ENCODE measurements at regions not wholly inside any gene's neighbourhood (a gene's known extent, or its start where the extent isn't known, plus 50 kb on each side); places are given as distances from the start of the nearest gene placed in this dataset.

- TF ChIP-seq POLR2AphosphoS5 (IDR thresholded peaks at IDR 0.05; ENCODE audit: borderline replicate concordance, low read depth, low read length): no peak
- no peak for TF ChIP-seq EZH2 (IDR thresholded peaks at IDR 0.05)
- TF ChIP-seq FOXP2 (optimal IDR thresholded peaks at IDR 0.05; ENCODE audit: control extremely low read depth, extremely low read length, insufficient read depth): no peak
Observed at GRCh38 chr4:160981083-160981482, 1182.7 kb downstream of the FSTL5 start.
